Panc1 (cell line): ENCODE measurements at regions not wholly inside any gene's neighbourhood (a gene's known extent, or its start where the extent isn't known, plus 50 kb on each side); places are given as distances from the start of the nearest gene placed in this dataset.

Source experiments
- ATAC-seq: fragments of 200-7000 bp; cut with Tn5 transposase; 2 replicates; pipeline ENCODE4 v1.9.1; 2020; ENCODE audit warnings: mild to moderate bottlenecking, moderate library complexity
- BruUV-seq: library from RNA; stranded (reverse); fragments of 400-500 nt; replicated peaks from 2 replicates; lab custom pipeline; 2021; lab: Mats Ljungman, UMichigan
- CTCF ChIA-PET: fragments of 300-600 bp; sonication (Branson Sonifier 250); formaldehyde crosslinking; loops from one replicate; lab custom pipeline; 2022; ENCODE audit warnings: antibody characterized with exemption; lab: Charles Lee
- POLR2A ChIA-PET: fragments of 300-600 bp; sonication (Branson Sonifier 250); formaldehyde crosslinking; loops from one replicate; lab custom pipeline; 2022; ENCODE audit warnings: antibody characterized with exemption; lab: Charles Lee
- DNase-seq: peaks from one replicate; pipeline ENCODE4 v3.0.0-alpha.2; 2010; ENCODE audit warnings: low read depth, low spot score
- H3K27ac ChIP-seq: 2 replicates; pipeline ENCODE4 v1.5.1; 2011; ENCODE audit warnings: mild to moderate bottlenecking, low read length, inconsistent platforms
- H3K27me3 ChIP-seq: fragments of 200-500 bp; sonication (Bioruptor generic); 2 replicates; pipeline ENCODE4 v1.6.0; 2014; ENCODE audit warnings: low read length, inconsistent platforms; ENCODE audit not compliant: control insufficient read depth, insufficient read depth
- H3K36me3 ChIP-seq: fragments of 200-500 bp; sonication (Bioruptor generic); 2 replicates; pipeline ENCODE4 v1.5.1; 2014; ENCODE audit warnings: inconsistent platforms, mild to moderate bottlenecking, low read length, moderate library complexity; ENCODE audit not compliant: control insufficient read depth, insufficient read depth
- H3K4me1 ChIP-seq: 2 replicates; pipeline ENCODE4 v1.5.1; 2011; ENCODE audit warnings: inconsistent platforms, mild to moderate bottlenecking, low read length, moderate library complexity; ENCODE audit not compliant: control insufficient read depth, insufficient read depth
- H3K4me3 ChIP-seq, 2 experiments: 2 replicates each; pipeline ENCODE4 v1.5.1; 2011 to 2012; ENCODE audit warnings: low read depth in 2 of 2, low read length in 2 of 2, mild to moderate bottlenecking in 2 of 2, inconsistent platforms in 1 of 2, moderate library complexity in 1 of 2
- H3K9me3 ChIP-seq: fragments of 200-500 bp; sonication (Bioruptor generic); 2 replicates; pipeline ENCODE4 v1.5.1; 2014; ENCODE audit warnings: low read depth, mild to moderate bottlenecking, inconsistent platforms, low read length, moderate library complexity; ENCODE audit not compliant: control insufficient read depth, insufficient read depth
- POLR2AphosphoS5 ChIP-seq: IDR thresholded peaks from 2 replicates; pipeline ENCODE4 v1.6.1; 2012; ENCODE audit warnings: mild to moderate bottlenecking, low read depth, low read length, moderate library complexity
- SIN3A ChIP-seq: IDR thresholded peaks from 2 replicates; pipeline ENCODE4 v1.6.1; 2012; ENCODE audit warnings: low read depth, mild to moderate bottlenecking, low read length, moderate library complexity, borderline replicate concordance; ENCODE audit not compliant: insufficient read depth
- TCF7L2 ChIP-seq: IDR thresholded peaks from 2 replicates; pipeline ENCODE4 v1.6.1; 2011; ENCODE audit warnings: mild to moderate bottlenecking, low read depth, low read length, inconsistent platforms
- in situ Hi-C: cut with HindIII; loops from 2 replicates; pipeline ENCODE4 v1.10.0; 2016; ENCODE audit warnings: low sequenced_read_pairs, low pct_unique_long_range_greater_than_20kb
- intact Hi-C: fragments of 100-400 bp; cut with micrococcal nuclease; formaldehyde crosslinking; loops from one replicate; pipeline ENCODE4 v1.10.0; 2022; ENCODE audit not compliant: unreplicated experiment
- TF ChIP-seq, protein P1 (sequence below), 2 experiments: IDR thresholded peaks; 2 replicates each; pipeline ENCODE4 v1.6.1; 2011 to 2012; ENCODE audit warnings: low read depth in 2 of 2, control low read depth in 1 of 2, low read length in 1 of 2, mild to moderate bottlenecking in 1 of 2, moderate library complexity in 1 of 2; ENCODE audit not compliant: insufficient read depth in 1 of 2
- TF ChIP-seq, protein P2 (sequence below): fragments of 450-650 bp; IDR thresholded peaks from 2 replicates; pipeline ENCODE4 v1.5.1; 2017; ENCODE audit warnings: mild to moderate bottlenecking

DNA sequence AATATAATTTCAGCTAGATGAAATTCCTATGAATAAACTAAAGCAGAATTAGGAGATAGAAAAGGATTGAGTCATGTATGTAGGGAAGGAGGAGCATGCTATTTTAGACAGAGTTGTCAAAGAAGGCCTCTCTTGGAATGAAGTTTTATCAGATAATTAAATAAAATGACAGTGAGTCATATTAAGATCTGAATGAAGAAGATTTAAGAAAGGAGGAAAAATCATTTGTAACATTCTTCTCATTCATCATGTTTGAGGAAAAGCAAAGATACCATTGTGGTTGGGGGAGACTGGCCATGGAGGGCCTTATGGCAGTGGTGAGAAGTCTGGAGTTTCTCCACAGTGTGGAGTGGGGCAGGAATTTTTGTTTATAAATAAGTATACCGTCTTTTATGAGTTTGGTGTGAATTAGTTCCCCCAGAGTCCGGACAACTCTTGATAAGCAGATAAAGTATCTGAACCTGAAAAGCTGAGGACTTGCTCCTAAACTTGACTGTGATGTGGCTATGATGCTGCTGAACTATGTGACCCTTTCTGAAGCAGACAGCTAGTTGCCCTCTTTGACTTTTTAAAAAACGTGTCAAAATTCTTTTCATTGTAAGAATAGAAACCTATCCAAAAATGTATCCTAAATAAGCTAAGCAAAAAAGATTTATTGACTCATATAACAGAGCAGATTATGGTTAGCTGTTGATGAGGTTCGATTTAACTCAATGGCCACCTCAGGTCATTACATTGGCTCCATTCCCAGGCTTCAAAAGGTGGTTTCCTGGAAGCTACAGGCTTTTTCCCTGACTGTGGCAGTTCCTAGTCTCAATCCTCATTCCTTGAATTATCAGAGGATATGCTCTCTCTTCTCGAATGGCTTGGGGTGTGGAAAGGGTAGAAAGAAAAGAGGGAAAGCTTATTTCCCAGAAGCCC, 90.8 kb downstream of the LHX9 start:
- 0 out of 2 replicates have a peak, but pooled peaks cover 2% of the 10 kb centered on the region for H3K27me3 ChIP-seq
- intact Hi-C loops (no loop called here), in situ Hi-C loops (no loop called here)
- no peaks in the 10 kb centered on the region for H3K9me3 ChIP-seq
- no peaks in the 10 kb centered on the region; the same call in 1 of the 2 replicates for H3K36me3 ChIP-seq
- CTCF ChIA-PET, result no interaction called here
- H3K27ac ChIP-seq, result no peak overlapping the region
- TF ChIP-seq POLR2AphosphoS5 (no peak), SIN3A (no peak), TCF7L2 (no peak)
- TF ChIP-seq, protein P1, sequence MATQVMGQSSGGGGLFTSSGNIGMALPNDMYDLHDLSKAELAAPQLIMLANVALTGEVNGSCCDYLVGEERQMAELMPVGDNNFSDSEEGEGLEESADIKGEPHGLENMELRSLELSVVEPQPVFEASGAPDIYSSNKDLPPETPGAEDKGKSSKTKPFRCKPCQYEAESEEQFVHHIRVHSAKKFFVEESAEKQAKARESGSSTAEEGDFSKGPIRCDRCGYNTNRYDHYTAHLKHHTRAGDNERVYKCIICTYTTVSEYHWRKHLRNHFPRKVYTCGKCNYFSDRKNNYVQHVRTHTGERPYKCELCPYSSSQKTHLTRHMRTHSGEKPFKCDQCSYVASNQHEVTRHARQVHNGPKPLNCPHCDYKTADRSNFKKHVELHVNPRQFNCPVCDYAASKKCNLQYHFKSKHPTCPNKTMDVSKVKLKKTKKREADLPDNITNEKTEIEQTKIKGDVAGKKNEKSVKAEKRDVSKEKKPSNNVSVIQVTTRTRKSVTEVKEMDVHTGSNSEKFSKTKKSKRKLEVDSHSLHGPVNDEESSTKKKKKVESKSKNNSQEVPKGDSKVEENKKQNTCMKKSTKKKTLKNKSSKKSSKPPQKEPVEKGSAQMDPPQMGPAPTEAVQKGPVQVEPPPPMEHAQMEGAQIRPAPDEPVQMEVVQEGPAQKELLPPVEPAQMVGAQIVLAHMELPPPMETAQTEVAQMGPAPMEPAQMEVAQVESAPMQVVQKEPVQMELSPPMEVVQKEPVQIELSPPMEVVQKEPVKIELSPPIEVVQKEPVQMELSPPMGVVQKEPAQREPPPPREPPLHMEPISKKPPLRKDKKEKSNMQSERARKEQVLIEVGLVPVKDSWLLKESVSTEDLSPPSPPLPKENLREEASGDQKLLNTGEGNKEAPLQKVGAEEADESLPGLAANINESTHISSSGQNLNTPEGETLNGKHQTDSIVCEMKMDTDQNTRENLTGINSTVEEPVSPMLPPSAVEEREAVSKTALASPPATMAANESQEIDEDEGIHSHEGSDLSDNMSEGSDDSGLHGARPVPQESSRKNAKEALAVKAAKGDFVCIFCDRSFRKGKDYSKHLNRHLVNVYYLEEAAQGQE (IDR thresholded peaks at IDR 0.05; ENCODE audit: insufficient read depth in 1 of 2, low read depth in 2 of 2, low read length in 1 of 2), result no peak
- TF ChIP-seq, protein P2, sequence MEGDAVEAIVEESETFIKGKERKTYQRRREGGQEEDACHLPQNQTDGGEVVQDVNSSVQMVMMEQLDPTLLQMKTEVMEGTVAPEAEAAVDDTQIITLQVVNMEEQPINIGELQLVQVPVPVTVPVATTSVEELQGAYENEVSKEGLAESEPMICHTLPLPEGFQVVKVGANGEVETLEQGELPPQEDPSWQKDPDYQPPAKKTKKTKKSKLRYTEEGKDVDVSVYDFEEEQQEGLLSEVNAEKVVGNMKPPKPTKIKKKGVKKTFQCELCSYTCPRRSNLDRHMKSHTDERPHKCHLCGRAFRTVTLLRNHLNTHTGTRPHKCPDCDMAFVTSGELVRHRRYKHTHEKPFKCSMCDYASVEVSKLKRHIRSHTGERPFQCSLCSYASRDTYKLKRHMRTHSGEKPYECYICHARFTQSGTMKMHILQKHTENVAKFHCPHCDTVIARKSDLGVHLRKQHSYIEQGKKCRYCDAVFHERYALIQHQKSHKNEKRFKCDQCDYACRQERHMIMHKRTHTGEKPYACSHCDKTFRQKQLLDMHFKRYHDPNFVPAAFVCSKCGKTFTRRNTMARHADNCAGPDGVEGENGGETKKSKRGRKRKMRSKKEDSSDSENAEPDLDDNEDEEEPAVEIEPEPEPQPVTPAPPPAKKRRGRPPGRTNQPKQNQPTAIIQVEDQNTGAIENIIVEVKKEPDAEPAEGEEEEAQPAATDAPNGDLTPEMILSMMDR, result no peak
- ATAC-seq (no peak), DNase-seq (no peak)
- no peak overlapping the region for H3K4me3 ChIP-seq
- no TSS peak for BruUV-seq
- no peaks in the 10 kb centered on the region for H3K4me1 ChIP-seq
- POLR2A ChIA-PET, result no interaction called here

DNA sequence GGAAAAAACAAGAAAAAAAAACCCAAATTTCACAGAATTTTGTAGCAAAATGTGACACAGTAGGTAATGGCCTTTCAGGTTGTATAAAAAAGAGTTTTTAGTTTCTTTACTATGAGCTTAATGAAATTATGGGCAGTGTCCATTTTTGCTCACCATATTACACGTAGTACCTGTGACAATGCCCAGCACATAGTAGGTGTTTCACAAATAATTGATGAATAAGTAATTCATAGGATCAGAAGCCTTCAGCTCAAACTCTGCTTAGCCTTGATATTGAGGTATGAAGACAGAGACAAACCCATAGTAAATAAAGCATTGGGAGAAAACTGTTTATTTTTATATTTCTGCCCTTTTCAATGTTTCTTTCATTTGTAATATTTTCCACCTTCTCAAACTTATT, 97.2 kb downstream of the LHX9 start:
- CTCF ChIA-PET, result no interaction called here
- DNase-seq (no peak), ATAC-seq (no peak)
- H3K27me3 ChIP-seq, result no peaks in the 10 kb centered on the region
- H3K36me3 ChIP-seq, result no peaks in the 10 kb centered on the region
- H3K4me1 ChIP-seq, result no peaks in the 10 kb centered on the region
- H3K27ac ChIP-seq, result no peak overlapping the region
- POLR2A ChIA-PET, result no interaction called here
- in situ Hi-C loops, result no loop called here
- intact Hi-C loops, result no loop called here
- BruUV-seq, result no TSS peak
- TF ChIP-seq, protein P1 (IDR thresholded peaks at IDR 0.05; ENCODE audit: insufficient read depth in 1 of 2, low read depth in 2 of 2, low read length in 1 of 2), result no peak
- no peak for TF ChIP-seq POLR2AphosphoS5
- no peak for TF ChIP-seq TCF7L2
- TF ChIP-seq, protein P2, result no peak
- no peak for TF ChIP-seq SIN3A
- H3K4me3 ChIP-seq, result no peak overlapping the region
- H3K9me3 ChIP-seq, result no peaks in the 10 kb centered on the region
